HL-60/S4 treated with retinoic acid at 250 ng/mL for 4 days and 3 days (cell line): ENCODE measurements at regions not wholly inside any gene's neighbourhood (a gene's known extent, or its start where the extent isn't known, plus 50 kb on each side); places are given as distances from the start of the nearest gene placed in this dataset.
"Not testable (repeated sequence)": the region's sequence is repeated elsewhere in the genome, so short reads cannot be mapped to it uniquely, and the experiment has no call there.

Experiments used
- in situ Hi-C: fragments of 300-500 bp; cut with MboI; formaldehyde crosslinking; loops from 2 replicates; pipeline ENCODE4 v1.7.0; 2022; ENCODE audit warnings: low sequenced_read_pairs

DNA sequence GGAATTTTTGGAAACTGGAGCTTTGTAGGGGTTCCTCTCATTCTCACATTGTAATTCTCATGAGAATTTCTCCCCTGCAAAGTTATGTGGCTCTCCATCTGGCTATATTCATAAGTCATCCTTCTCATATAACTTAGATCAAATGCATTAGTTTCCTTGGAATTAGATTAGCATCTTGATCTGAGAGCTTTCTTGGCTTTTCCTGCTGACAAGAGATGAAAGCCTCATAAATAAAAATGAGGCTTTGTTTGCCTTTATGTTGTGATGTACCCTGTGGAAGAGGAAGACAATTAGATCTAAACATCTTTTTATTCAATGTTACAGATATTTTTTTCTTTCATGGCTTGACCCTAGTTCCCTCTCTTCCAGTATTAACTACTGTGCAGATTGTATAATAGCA lies 165.4 kb upstream of the ZPLD1 start:
- in situ Hi-C loops, result no loop called here

DNA sequence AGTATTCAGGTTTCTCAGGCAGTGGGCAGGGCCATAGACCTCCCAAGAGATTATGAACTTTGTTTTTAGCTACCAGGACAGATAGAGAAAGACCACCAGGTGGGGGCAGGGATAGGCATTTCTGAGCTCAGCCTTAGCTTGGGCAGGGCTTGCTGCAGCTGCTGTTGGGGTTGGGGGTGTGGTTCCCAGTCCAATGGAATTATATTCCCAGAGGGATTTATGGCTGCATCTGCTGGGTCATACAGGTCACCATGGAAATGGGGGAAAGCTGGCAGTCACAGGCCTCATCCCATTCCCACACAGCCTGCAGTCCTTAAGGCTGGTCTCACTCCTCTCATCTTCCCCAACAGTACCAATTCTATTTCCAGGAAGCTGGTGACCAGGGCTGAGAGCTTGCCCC lies 144.6 kb upstream of the ZPLD1 start:
- in situ Hi-C loops, result no loop called here

- in situ Hi-C loops, result no loop called here
Observed at GRCh38 chr3:102295756-102296155, 139.1 kb upstream of the ZPLD1 start.

DNA sequence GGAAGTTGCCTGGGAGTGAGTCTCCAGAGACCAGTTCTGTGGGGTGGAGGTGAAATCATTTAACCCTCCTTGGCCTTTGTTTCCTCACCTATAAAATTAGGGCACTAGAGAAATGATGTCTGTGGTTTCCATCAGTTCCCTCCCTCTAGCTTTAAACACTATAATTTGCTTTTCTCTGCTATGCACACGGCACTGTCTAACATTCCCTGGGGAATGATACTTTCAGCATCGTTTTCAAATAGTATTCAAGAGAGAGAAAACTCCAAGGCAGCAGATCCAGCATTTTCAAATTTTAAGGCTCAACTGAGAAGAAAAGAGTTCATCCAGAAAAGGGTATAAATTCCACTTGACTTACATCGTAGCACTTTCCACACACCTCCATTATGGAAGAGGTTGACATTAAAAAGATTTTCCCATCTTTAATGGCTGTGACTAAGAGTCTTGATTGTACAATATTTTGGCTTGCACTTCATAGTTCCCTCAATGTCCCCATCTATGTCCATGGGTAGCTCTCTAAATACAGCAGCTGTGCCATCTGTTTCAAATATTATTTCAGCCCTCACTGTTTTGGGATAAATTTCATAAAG lies 137.7 kb upstream of the ZPLD1 start:
- in situ Hi-C loops, result no loop called here

DNA sequence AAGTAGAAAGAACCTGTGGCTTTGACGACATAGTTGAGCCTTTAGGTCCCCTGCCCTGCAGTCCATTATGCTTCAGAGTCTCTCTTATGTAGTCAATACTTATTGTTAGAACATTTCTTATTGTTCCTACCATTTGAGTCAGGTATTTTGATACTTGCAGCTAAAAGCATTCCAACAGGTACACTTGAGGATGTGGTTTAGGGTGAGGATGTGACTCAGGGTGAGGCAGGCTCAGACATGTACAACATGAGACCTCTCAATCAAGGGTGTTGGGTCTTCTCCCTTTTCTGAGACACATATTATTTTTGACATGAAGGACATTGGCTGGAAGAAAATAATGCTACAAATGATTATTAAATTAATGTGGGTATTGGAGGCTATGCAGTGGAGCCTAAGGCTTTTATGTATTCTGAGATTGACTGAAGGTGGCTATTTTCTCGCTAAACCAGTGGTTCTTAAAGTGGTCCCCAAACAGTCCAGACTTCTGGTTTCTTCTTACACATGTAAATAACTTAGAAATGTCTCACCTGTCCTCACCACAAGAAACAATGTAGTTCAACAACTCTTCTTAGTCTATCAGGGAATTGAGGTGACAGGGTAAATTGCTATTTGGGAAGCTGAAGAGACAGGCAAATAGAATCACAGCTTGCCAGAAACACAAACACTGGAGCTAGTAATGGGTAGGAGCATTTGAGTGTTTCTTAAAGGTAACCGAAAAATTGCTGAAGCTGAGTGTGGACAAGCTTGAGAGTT lies 135.5 kb upstream of the ZPLD1 start:
- in situ Hi-C loops, result no loop called here

- in situ Hi-C loops, result no loop called here
Observed at GRCh38 chr3:102301155-102301880, 133.5 kb upstream of the ZPLD1 start.

DNA sequence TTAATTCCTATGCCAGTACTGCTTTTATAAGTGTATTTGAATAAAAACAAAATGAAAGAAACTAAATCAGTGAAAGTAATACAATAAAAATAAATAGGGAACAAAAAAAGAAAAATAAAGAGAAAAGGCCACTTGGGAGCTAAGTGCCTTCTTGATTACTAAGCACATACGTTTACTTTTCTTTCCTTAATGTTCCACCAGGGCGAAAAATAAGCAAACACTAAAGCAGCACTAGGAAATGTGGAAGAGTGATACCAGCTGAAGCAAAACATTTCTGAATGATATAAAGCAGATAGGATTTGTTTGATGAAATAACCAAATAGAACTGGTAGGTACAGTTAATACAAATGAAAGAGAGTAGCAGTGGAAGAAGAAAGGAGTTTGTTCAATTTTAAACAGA lies 132.8 kb upstream of the ZPLD1 start:
- in situ Hi-C loops, result no loop called here

DNA sequence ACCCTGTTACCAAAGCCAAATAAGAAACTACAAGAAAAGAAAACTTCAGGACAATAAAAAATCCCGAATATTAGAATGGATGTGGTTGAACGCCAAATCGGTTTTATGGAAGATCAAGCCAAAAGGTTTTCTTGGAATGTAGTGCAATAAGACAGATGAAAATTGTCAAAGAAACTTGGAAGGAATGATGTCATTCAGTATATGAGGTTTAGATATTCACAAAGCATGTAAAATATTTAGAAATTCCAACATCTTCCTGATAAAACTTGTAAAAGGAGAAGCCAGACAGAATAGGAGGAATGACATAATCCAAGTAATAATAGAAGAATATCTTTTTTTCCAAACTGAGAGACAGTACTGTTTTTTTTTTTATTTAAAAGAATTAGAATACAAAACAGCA lies 130.3 kb upstream of the ZPLD1 start:
- in situ Hi-C loops, result no loop called here

DNA sequence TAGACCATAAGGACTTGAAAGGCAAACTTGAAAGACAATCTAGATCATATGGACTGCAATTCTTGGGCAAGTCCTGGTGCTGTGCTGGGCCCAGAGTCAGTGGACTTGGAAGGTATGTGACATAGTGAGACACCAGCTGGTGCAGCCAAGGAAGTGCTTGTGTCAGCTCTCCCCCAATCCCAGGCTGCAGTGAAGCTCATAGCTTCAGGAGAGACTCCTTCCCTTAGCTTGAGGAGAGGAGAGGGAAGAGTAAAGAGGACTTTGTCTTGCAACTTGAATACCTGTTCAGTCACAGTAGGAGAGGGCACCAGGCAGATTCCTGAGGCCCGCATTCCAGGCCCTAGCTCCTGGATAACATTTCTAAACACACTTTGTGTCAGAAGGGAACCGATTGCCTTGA lies 127.4 kb upstream of the ZPLD1 start:
- in situ Hi-C loops, result no loop called here

DNA sequence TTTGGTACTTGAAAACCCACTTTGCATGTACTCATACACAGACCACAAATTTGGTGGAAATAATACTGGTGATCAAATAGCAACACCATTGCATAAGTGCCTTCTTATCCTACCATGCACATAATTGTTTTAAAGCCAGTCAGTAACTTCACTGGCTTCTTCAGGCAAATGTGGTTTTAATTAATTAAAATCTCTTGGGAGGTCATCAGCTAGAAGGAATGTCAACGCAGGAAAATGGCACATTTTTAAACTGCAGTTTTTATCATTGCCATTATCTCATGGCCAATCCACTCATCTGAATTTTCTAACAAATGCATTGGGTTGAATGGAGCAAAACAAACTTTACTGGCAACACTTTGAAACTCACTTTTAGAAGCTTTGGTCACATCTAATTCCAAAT lies 105.7 kb upstream of the ZPLD1 start:
- in situ Hi-C loops, result no loop called here

DNA sequence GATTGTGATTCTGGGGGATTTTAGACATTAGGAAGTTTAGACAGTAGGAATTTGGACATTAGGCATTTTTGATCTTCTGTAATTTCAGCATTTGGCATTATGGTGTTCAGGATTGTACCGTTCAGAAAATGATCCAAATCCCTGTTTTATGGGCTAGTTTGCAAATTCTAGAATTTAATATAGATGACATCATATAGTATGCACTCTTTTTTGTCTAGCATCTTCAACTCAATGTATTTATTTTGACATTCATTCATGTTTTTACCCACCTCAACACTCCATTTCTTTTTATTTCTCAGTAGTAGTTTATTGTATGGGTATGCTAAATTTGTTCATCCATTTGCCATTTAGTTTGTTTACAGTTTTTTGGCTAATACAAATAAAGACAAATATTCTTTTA lies 105.3 kb upstream of the ZPLD1 start:
- in situ Hi-C loops, result no loop called here

GRCh38 chr3:102332205-102332604 lies 102.6 kb upstream of the ZPLD1 start:
- in situ Hi-C loops, result no loop called here

DNA sequence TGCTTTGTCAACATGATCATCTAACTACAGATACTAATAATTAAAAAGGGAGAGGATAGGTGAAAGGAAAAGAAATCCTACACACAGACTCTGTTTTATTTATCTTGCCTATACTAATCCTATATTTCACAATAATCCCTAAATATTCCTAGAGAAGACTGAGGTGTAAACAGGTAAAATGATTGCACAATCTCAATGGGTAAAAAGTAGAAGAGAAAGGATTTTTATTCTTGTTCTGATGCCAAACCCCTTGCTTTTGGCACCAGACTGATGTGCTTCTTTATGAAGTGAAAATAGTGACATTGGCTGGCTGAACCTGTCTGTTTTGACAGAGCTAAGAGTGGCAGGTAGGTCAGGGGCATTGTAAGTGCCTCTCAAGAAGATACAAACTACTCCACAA lies 101.9 kb upstream of the ZPLD1 start:
- in situ Hi-C loops, result no loop called here

DNA sequence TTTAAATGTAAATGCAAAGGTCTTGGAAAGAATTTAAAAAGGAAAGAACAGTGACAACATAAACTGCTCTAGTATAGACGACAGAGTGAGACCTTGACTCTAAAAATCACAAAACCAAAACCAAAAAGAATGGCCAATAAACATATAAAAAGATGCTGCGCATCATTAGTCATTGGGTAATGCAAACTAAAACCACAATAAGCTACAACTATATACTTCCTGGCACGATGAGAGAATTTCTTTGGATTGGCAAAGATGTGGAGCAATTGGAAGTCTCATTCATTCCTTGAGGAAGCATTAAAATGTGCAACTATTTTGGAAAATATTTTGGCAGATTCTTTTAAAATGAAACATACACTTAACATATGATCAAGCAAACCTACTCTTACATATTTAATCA lies 98.7 kb upstream of the ZPLD1 start:
- in situ Hi-C loops, result no loop called here

GRCh38 chr3:102339671-102340070 lies 95.1 kb upstream of the ZPLD1 start:
- in situ Hi-C loops, result no loop called here

DNA sequence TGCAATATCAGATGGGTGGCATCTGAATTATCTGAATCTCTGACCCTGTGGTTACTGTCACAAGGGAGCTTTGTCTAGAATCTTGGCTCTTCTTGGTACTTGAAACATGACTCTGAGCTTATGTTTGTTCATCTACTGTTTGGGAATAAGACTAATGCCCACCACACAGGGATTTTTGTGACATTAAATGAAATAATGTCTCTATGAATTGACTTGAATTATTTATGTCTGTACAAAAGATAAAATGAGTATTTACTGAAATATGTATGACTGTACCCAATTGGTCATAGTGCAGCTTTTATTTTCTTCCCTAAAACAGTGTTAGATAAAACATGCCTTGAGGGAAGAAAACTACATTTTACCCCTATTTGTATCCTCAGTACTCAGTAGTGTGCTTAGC lies 87.9 kb upstream of the ZPLD1 start:
- in situ Hi-C loops, result no loop called here

GRCh38 chr3:102348904-102349303 lies 85.9 kb upstream of the ZPLD1 start:
- in situ Hi-C loops, result no loop called here

GRCh38 chr3:102353148-102353547 lies 81.7 kb upstream of the ZPLD1 start:
- in situ Hi-C loops, result no loop called here

DNA sequence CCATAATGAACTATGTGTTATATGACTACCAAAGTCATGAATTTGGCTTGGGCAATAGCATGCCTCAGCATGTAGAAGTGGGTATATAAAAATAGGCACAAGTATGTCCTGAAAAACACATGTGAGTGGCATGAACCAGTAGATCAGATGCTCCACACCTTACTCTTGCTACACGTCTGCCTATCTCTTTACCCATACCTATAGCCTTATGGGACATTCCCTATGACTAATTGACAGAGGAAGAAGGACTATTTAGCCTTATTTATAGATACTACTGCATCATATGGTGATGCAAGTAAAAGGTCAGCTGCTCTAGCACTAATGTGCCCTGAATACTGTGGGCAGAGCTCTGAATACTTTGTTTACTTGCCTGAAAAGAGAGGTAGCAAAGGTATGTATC lies 81.0 kb upstream of the ZPLD1 start:
- in situ Hi-C loops, result no loop called here

DNA sequence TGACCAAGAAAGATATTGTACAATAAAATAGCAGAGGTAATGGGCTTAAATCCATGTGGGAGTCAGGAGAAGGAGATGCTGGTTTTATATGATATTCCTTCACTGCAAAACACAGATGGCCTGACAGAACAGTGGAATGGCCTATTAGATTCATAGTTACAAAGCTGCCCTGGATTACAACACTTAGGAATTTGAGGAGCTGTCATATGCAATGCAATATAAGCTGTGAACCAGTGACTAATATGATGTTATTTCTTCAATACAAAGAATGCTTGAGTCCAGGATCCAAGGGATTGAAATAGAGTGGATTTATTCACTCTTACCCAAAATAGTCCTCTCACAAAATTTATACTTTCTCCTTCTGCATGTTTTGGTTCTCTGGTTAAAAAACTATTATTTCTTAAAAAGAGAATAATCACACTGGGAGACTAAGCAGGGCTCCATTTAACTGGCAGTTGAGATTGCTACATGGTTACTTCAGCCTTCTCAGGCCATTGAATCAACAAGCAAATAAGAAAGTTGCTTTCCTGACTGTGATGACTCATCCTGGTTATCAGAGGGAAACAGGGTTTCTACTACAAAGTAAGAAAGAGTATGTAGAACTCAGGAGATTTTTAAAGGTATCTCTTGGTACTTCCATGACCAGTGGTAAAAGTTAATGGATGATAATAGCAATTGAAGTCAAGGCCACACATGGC lies 79.8 kb upstream of the ZPLD1 start:
- in situ Hi-C loops, result no loop called here

- in situ Hi-C loops, result no loop called here
Observed at GRCh38 chr3:102356506-102356905, 78.3 kb upstream of the ZPLD1 start.

DNA sequence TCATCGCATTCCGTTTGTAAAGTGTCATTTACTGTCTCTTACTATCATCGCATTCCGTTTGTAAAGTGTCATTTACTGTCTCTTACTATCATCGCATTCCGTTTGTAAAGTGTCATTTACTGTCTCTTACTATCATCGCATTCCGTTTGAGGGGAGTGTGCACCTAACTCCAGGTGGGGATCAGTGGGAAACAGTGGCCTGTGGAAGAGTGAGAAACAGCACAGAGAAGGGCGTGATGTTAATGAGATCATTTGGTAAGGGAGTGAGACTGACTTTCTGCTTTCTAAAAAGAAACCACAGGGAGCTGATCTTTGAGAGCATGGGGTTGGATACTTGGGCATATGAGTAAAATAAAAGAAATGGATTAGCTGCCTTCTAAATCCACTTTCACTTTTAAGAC lies 77.5 kb upstream of the ZPLD1 start:
- in situ Hi-C loops, result not testable (repeated sequence)
